WERI-Rb-1 (cell line): ENCODE measurements at regions not wholly inside any gene's neighbourhood (a gene's known extent, or its start where the extent isn't known, plus 50 kb on each side); places are given as distances from the start of the nearest gene placed in this dataset.
"Not testable (repeated sequence)": the region's sequence is repeated elsewhere in the genome, so short reads cannot be mapped to it uniquely, and the experiment has no call there.

Experiments
- DNase-seq: peaks from one replicate; pipeline ENCODE4 v3.0.0-alpha.2; 2020
- H3K27ac ChIP-seq: fragments of 250-450 bp; sonication (Bioruptor Pico); 2 replicates; pipeline ENCODE4 v1.5.1; 2020; ENCODE audit warnings: mild to moderate bottlenecking, moderate library complexity
- H3K27me3 ChIP-seq: fragments of 250-450 bp; sonication (Bioruptor Pico); 2 replicates; pipeline ENCODE4 v1.5.1; 2021; ENCODE audit warnings: mild to moderate bottlenecking, low read depth, moderate library complexity; ENCODE audit not compliant: insufficient read depth, severe bottlenecking
- H3K36me3 ChIP-seq: fragments of 250-450 bp; sonication (Bioruptor Pico); 2 replicates; pipeline ENCODE4 v1.5.1; 2020; ENCODE audit warnings: mild to moderate bottlenecking, moderate library complexity
- H3K4me3 ChIP-seq: 2 replicates; pipeline ENCODE4 v1.5.1; 2011; ENCODE audit warnings: low read depth, mild to moderate bottlenecking, control low read depth, low read length
- H3K9me3 ChIP-seq: fragments of 250-450 bp; sonication (Bioruptor Pico); 2 replicates; pipeline ENCODE4 v1.5.1; 2021; ENCODE audit warnings: mild to moderate bottlenecking, moderate library complexity; ENCODE audit not compliant: severe bottlenecking
- TF ChIP-seq, protein P1 (sequence below): IDR thresholded peaks from 2 replicates; pipeline ENCODE4 v1.5.1; 2011; ENCODE audit warnings: low read depth, mild to moderate bottlenecking, control low read depth, inconsistent platforms, low read length

- no peaks in the 10 kb centered on the region for H3K27me3 ChIP-seq
- TF ChIP-seq, protein P1, sequence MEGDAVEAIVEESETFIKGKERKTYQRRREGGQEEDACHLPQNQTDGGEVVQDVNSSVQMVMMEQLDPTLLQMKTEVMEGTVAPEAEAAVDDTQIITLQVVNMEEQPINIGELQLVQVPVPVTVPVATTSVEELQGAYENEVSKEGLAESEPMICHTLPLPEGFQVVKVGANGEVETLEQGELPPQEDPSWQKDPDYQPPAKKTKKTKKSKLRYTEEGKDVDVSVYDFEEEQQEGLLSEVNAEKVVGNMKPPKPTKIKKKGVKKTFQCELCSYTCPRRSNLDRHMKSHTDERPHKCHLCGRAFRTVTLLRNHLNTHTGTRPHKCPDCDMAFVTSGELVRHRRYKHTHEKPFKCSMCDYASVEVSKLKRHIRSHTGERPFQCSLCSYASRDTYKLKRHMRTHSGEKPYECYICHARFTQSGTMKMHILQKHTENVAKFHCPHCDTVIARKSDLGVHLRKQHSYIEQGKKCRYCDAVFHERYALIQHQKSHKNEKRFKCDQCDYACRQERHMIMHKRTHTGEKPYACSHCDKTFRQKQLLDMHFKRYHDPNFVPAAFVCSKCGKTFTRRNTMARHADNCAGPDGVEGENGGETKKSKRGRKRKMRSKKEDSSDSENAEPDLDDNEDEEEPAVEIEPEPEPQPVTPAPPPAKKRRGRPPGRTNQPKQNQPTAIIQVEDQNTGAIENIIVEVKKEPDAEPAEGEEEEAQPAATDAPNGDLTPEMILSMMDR, result no peak
- DNase-seq, result no peak
- no peaks in the 10 kb centered on the region for H3K36me3 ChIP-seq
- H3K9me3 ChIP-seq, result no peaks in the 10 kb centered on the region
- H3K4me3 ChIP-seq, result no peak overlapping the region
- no peak overlapping the region for H3K27ac ChIP-seq
Observed at GRCh38 chr5:57717555-57717954, 234.9 kb upstream of the ACTBL2 start.

DNA sequence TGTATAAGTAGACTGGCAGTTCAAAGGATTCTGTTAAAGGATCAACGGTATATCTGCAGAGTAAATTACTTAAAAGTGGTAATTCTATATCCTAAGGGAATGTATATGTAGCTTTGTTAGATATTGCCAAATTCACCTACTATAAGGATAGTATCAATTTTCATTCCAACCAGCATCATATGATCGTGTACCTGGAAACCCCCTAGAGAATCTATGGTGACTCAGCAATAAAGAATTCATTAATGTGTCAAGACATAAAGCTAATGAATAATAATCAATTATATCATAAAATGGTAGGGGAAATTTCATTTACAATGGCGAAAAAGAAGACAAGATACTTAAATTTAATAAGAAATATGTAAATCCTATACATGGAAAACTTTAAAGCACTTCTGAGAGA lies 234.1 kb upstream of the ACTBL2 start:
- no peak overlapping the region for H3K27ac ChIP-seq
- TF ChIP-seq, protein P1, result no peak
- H3K4me3 ChIP-seq, result no peak overlapping the region
- no peak for DNase-seq
- H3K9me3 ChIP-seq, result no peaks in the 10 kb centered on the region
- H3K36me3 ChIP-seq, result no peaks in the 10 kb centered on the region
- H3K27me3 ChIP-seq, result no peaks in the 10 kb centered on the region

GRCh38 chr5:57715296-57715695 lies 232.7 kb upstream of the ACTBL2 start:
- TF ChIP-seq, protein P1, result no peak
- Histone ChIP-seq H3K27me3 (no peaks in the 10 kb centered on the region), H3K9me3 (no peaks in the 10 kb centered on the region), H3K27ac (no peak overlapping the region), H3K36me3 (no peaks in the 10 kb centered on the region), H3K4me3 (no peak overlapping the region)
- no peak for DNase-seq

GRCh38 chr5:57713535-57713934 lies 230.9 kb upstream of the ACTBL2 start:
- not testable (repeated sequence) for H3K36me3 ChIP-seq, H3K4me3 ChIP-seq, DNase-seq, H3K9me3 ChIP-seq, H3K27ac ChIP-seq, H3K27me3 ChIP-seq

- no peak overlapping the region for H3K4me3 ChIP-seq
- H3K27ac ChIP-seq, result no peak overlapping the region
- no peak for DNase-seq
- peaks cover 2% of the 10 kb centered on the region for H3K9me3 ChIP-seq
- TF ChIP-seq, protein P1, result no peak
- H3K36me3 ChIP-seq, result no peaks in the 10 kb centered on the region
- no peaks in the 10 kb centered on the region for H3K27me3 ChIP-seq
Observed at GRCh38 chr5:57711946-57712345, 229.3 kb upstream of the ACTBL2 start.

GRCh38 chr5:57711471-57711870 lies 228.9 kb upstream of the ACTBL2 start:
- peaks cover 2% of the 10 kb centered on the region for H3K9me3 ChIP-seq
- H3K27ac ChIP-seq, result no peak overlapping the region
- no peak for DNase-seq
- H3K4me3 ChIP-seq, result no peak overlapping the region
- TF ChIP-seq, protein P1, result no peak
- H3K27me3 ChIP-seq, result no peaks in the 10 kb centered on the region
- no peaks in the 10 kb centered on the region for H3K36me3 ChIP-seq
